ENCODE measurements at regions not wholly inside any gene's neighbourhood (a gene's known extent, or its start where the extent isn't known, plus 50 kb on each side); places are given as distances from the start of the nearest gene placed in this dataset.
A peak's percentile ranks its signal among the peaks of the same experiment; 100 is the strongest.

DNA sequence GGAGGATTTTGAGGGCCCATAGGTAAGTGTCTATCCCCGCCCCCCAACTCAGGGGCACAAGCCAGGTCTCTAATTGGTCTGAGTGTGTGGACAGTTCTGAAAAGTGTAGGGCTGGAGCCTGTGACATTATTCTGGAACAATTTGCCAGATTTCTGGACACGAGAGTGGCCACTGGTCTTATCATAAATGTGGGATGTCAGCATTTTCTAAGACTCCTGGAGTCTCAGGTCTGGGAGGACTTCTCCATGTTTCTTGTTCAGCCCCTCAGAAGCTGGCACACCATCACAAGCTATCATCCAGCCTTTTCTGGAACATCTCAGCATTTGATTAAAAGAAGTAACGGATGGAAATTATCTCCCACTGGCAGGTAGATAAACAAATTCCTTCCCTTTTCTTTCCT is 141.4 kb downstream of the SEC61B start:
- Histone ChIP-seq H3K27me3 (ENCODE audit: control insufficient read depth, insufficient read depth, low read length) (no peaks in the 10 kb centered on the region), H3K79me2 (no peaks in the 10 kb centered on the region), H3K4me2 (ENCODE audit: low read length) (no peak overlapping the region), H3K9me3 (ENCODE audit: control insufficient read depth, low read length) (no peaks in the 10 kb centered on the region), H3K4me1 (peaks cover 14% of the 10 kb centered on the region), H3K9ac (no peak overlapping the region), H3K27ac (no peak overlapping the region), H2AFZ (no peak overlapping the region), H3K4me3 (ENCODE audit: low read depth, low read length) (no peak overlapping the region), H3K36me3 (ENCODE audit: control insufficient read depth, insufficient read depth, low read length) (no peaks in the 10 kb centered on the region)
- TF ChIP-seq, protein P1, sequence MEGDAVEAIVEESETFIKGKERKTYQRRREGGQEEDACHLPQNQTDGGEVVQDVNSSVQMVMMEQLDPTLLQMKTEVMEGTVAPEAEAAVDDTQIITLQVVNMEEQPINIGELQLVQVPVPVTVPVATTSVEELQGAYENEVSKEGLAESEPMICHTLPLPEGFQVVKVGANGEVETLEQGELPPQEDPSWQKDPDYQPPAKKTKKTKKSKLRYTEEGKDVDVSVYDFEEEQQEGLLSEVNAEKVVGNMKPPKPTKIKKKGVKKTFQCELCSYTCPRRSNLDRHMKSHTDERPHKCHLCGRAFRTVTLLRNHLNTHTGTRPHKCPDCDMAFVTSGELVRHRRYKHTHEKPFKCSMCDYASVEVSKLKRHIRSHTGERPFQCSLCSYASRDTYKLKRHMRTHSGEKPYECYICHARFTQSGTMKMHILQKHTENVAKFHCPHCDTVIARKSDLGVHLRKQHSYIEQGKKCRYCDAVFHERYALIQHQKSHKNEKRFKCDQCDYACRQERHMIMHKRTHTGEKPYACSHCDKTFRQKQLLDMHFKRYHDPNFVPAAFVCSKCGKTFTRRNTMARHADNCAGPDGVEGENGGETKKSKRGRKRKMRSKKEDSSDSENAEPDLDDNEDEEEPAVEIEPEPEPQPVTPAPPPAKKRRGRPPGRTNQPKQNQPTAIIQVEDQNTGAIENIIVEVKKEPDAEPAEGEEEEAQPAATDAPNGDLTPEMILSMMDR (IDR thresholded peaks at IDR 0.05) = no peak

DNA sequence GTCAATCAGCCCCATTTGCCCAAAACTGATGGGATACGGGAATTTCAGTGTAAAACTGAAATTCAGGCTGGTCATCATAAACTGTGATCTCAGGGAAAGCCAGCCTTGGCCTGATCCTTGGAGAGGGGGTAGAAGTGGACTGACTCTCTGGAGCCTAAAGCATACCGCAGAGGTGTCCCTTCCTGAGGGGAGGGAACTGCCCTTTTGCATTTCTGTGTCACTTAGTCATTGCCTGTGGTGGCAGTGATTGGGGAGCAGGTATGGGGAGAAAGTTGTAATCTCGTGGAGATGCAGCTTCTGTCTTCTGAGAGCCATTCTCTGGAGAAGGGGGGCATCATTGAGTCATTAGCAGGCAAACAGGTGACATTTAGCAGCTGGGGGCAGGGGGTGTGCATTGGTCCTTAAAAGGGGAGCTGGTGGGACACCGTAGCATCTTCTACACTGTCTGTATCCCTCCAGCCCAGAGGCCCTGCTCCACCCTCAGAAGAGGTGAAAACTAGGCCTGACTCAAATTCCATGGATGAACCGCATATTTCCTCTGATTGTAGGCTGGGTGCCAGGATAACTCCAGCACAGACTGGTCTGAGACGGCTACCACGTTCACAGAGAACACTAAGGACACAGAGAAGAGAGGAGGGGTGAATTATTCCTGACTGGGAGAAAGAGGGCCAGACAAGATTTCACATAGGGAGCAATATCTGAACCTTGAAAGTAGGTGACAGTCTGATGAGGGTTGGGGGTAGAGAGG is 143.3 kb downstream of the SEC61B start:
- Histone ChIP-seq H3K27me3 (ENCODE audit: control insufficient read depth, insufficient read depth, low read length) (no peaks in the 10 kb centered on the region), H3K4me3 (ENCODE audit: low read depth, low read length) (no peak overlapping the region), H3K4me1 (peaks cover 14% of the 10 kb centered on the region), H3K4me2 (ENCODE audit: low read length) (no peak overlapping the region), H3K27ac (peak overlapping the region; percentile 53), H2AFZ (no peak overlapping the region), H3K9me3 (ENCODE audit: control insufficient read depth, low read length) (no peaks in the 10 kb centered on the region), H3K79me2 (no peaks in the 10 kb centered on the region), H3K9ac (no peak overlapping the region), H3K36me3 (ENCODE audit: control insufficient read depth, insufficient read depth, low read length) (no peaks in the 10 kb centered on the region)
- TF ChIP-seq, protein P1 (IDR thresholded peaks at IDR 0.05) = no peak

DNA sequence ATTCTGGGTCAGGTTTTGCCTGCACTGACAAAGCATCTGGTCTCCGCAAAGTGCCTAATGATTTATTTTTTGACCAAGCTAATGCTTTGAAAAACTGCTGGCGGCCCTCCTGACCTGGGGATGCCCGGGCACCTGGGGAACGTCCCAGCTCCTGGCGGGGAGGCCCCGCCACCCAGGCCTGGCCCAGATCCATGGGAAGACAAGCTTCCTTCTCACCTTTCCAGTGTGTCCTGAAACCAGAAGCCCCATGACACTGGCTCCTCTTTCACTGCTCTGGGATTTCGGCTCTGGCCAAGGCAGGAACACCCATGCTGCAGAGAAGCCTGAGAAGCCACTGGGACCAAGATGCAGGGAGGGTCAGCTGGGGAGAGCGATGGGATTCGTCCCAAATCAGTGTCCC is 144.1 kb downstream of the SEC61B start:
- Histone ChIP-seq H2AFZ (peak overlapping the region; percentile 58), H3K27ac (peak overlapping the region; percentile 53), H3K4me1 (peaks cover 14% of the 10 kb centered on the region), H3K27me3 (ENCODE audit: control insufficient read depth, insufficient read depth, low read length) (no peaks in the 10 kb centered on the region), H3K4me2 (ENCODE audit: low read length) (no peak overlapping the region), H3K79me2 (no peaks in the 10 kb centered on the region), H3K9ac (no peak overlapping the region), H3K9me3 (ENCODE audit: control insufficient read depth, low read length) (no peaks in the 10 kb centered on the region), H3K36me3 (ENCODE audit: control insufficient read depth, insufficient read depth, low read length) (no peaks in the 10 kb centered on the region), H3K4me3 (ENCODE audit: low read depth, low read length) (no peak overlapping the region)
- TF ChIP-seq, protein P1 (IDR thresholded peaks at IDR 0.05) = no peak

DNA sequence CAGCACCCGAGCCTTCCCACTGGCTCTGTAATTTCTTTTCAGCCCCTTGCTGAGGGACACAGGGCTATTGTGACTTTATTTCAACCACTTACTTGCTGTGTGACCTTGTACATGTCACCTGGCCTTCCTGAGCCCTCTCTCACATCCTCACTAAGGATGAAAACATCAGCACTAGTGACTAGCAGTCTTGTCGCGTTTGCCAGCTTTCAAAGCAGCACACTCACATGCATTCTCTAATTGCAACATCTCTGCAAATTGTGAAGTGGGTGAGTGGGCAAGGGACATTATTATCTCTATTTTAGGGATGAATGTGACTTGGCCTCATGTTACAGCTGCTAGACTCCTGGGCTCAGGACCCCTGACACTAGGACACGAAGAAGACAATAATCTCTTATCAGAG is 144.5 kb downstream of the SEC61B start:
- Histone ChIP-seq H3K4me1 (peaks cover 14% of the 10 kb centered on the region), H2AFZ (peak overlapping the region; percentile 58), H3K4me3 (ENCODE audit: low read depth, low read length) (no peak overlapping the region), H3K4me2 (ENCODE audit: low read length) (no peak overlapping the region), H3K27ac (peak overlapping the region; percentile 53), H3K79me2 (no peaks in the 10 kb centered on the region), H3K9ac (no peak overlapping the region), H3K27me3 (ENCODE audit: control insufficient read depth, insufficient read depth, low read length) (no peaks in the 10 kb centered on the region), H3K9me3 (ENCODE audit: control insufficient read depth, low read length) (no peaks in the 10 kb centered on the region), H3K36me3 (ENCODE audit: control insufficient read depth, insufficient read depth, low read length) (no peaks in the 10 kb centered on the region)
- TF ChIP-seq, protein P1 (IDR thresholded peaks at IDR 0.05) = no peak

All from parathyroid adenoma (tissue), 2 donors.